Psoas muscle (tissue), 7 donors: ENCODE measurements at regions not wholly inside any gene's neighbourhood (a gene's known extent, or its start where the extent isn't known, plus 50 kb on each side); places are given as distances from the start of the nearest gene placed in this dataset.

Experiments used
- ATAC-seq, 4 donors: fragments of 200-7000 bp; cut with Tn5 transposase; one replicate each; pipeline ENCODE4 v1.9.1; 2020; ENCODE audit warnings: moderate library complexity in 3 of 4, mild to moderate bottlenecking in 2 of 4
- DNase-seq, 2 donors: peaks; one replicate each; pipeline ENCODE4 v3.0.0-alpha.2; 2020
- H3K27ac ChIP-seq: fragments of 200-600 bp; one replicate; pipeline ENCODE4 v1.8.0; 2022
- H3K27me3 ChIP-seq, 3 donors: fragments of 200-600 bp in 1 of 3; one replicate each; pipeline versions ENCODE4 v1.6.1 to v1.8.0; 2013 to 2022; ENCODE audit warnings: low read length in 2 of 3, mild to moderate bottlenecking in 2 of 3, moderate library complexity in 1 of 3; ENCODE audit not compliant: insufficient read depth in 3 of 3
- H3K36me3 ChIP-seq, 2 donors: fragments of 200-600 bp in 1 of 2; one replicate each; pipeline versions ENCODE4 v1.6.1 to v1.8.0; 2013 to 2022; ENCODE audit warnings: low read depth in 1 of 2, mild to moderate bottlenecking in 1 of 2, moderate library complexity in 1 of 2; ENCODE audit not compliant: insufficient read depth in 1 of 2
- H3K4me1 ChIP-seq: fragments of 200-600 bp; one replicate; pipeline ENCODE4 v1.8.0; 2022
- H3K4me3 ChIP-seq: fragments of 200-600 bp; one replicate; pipeline ENCODE4 v1.8.0; 2022; ENCODE audit warnings: mild to moderate bottlenecking
- H3K9me3 ChIP-seq: fragments of 200-600 bp; one replicate; pipeline ENCODE4 v1.8.0; 2022
- WGBS, 3 donors: extraction: QIAGEN DNeasy Blood & Tissue Kit; methylation state at CpG; one replicate each; pipeline versions ENCODE4 v1.1.6 to v1.1.7; 2013; 5-methylcytosine and 5-hydroxymethylcytosine counted together
- intact Hi-C, 2 donors: fragments of 100-400 bp; cut with DNase I; formaldehyde crosslinking; loops; one replicate each; pipeline versions ENCODE4 v1.11.0 to v1.14.2; 2022
- TF ChIP-seq, protein P1 (sequence below): fragments of 200-600 bp; IDR thresholded peaks from one replicate; pipeline ENCODE4 v1.8.0; 2022; ENCODE audit warnings: antibody characterized with exemption
- donor health status: healthy with polysubstance abuse.
- donor health status: DM: no; HTN: no; CAD: no; lungs with moderate emphysema.
- donor health status: Bipolar disorder and iron deficiency.
- donor health status: healthy.
- donor health status: DM: yes; HTN: yes; CAD: no.
- donor health status: DM: no; HTN: no; CAD: no.
- donor health status: DM: yes; HTN: yes; CAD: no.

DNA sequence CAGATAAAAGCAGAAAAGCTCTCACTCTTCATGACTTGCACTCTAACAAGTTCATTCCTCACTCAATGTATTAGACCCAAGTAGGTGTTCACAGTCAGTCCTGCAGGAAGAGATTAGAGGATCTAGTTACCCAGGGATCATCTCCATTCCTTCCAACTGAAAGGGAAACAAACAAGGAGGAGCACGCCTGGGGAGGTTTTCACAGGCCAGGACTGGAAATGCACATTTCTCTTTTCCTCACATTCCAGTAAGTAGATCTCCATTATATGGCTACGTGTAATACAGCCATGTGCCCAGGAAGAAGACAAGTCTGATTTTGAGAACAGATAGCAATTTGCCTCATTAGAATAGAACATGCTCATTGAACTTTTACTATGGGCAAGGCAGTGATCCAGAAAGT, 1132.2 kb upstream of the FAM98A start:
- Histone ChIP-seq H3K4me3 (no peak overlapping the region), H3K27ac (no peak overlapping the region), H3K27me3 (no peaks in the 10 kb centered on the region), H3K36me3 (no peaks in the 10 kb centered on the region), H3K4me1 (no peaks in the 10 kb centered on the region), H3K9me3 (no peaks in the 10 kb centered on the region)
- no peak for ATAC-seq
- intact Hi-C loops, result no loop called here
- TF ChIP-seq, protein P1, sequence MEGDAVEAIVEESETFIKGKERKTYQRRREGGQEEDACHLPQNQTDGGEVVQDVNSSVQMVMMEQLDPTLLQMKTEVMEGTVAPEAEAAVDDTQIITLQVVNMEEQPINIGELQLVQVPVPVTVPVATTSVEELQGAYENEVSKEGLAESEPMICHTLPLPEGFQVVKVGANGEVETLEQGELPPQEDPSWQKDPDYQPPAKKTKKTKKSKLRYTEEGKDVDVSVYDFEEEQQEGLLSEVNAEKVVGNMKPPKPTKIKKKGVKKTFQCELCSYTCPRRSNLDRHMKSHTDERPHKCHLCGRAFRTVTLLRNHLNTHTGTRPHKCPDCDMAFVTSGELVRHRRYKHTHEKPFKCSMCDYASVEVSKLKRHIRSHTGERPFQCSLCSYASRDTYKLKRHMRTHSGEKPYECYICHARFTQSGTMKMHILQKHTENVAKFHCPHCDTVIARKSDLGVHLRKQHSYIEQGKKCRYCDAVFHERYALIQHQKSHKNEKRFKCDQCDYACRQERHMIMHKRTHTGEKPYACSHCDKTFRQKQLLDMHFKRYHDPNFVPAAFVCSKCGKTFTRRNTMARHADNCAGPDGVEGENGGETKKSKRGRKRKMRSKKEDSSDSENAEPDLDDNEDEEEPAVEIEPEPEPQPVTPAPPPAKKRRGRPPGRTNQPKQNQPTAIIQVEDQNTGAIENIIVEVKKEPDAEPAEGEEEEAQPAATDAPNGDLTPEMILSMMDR, result no peak
- WGBS, 3 donors, result 70 to 81% (median 72%) methylated on average over 2 of the region's 2 CpGs
- no peak for DNase-seq

DNA sequence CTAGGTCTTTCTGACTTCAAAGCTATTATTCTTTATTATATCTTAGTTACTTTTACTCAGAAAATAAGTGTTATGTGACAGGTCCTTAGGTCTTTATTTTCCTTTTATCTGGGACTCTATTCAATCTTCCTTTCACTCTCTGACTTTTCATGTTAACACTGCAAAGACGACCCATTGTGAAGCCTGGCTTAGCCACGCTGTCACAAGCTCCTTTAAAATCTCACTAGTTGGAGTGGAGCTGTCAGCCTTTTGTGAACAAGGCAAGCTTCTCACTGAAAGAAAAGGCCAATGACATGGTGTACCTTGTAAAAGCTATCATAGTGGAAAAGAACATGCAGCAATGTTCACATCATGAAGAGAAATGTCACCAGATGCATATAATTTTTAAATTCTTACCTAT, 1130.7 kb upstream of the FAM98A start:
- 21 to 47% (median 31%) methylated on average over 2 of the region's 2 CpGs for WGBS, 3 donors
- H3K4me3 ChIP-seq, result no peak overlapping the region
- H3K27me3 ChIP-seq, result no peaks in the 10 kb centered on the region
- ATAC-seq (no peak), DNase-seq (no peak)
- TF ChIP-seq, protein P1, result no peak
- no peaks in the 10 kb centered on the region for H3K36me3 ChIP-seq
- intact Hi-C loops, result no loop called here
- no peak overlapping the region for H3K27ac ChIP-seq
- H3K9me3 ChIP-seq, result no peaks in the 10 kb centered on the region
- no peaks in the 10 kb centered on the region for H3K4me1 ChIP-seq

DNA sequence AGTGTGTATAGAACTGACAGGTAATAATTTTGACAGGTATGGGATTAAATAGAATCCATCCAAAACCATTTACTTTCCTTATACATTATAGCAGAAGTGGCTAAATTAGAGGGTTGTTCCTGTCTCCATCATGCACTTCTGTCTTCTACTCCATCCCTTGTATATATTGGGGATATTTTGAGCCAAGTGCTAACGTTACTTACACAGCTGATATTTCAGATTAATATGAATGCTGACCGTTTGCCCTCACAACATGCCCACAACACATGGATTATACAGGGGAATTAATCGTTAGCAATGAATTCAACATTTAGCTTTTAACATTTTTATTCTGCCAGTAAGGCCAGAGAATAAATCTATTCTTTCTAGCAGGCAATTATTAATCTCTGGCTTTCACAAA, 1125.0 kb upstream of the FAM98A start:
- Histone ChIP-seq H3K27me3 (no peaks in the 10 kb centered on the region), H3K27ac (no peak overlapping the region), H3K36me3 (no peaks in the 10 kb centered on the region), H3K4me1 (no peaks in the 10 kb centered on the region), H3K9me3 (no peaks in the 10 kb centered on the region), H3K4me3 (no peak overlapping the region)
- 53 to 72% (median 64%) methylated on average over 3 of the region's 3 CpGs for WGBS, 3 donors
- intact Hi-C loops, result no loop called here
- TF ChIP-seq, protein P1, result no peak
- no peak for DNase-seq
- no peak for ATAC-seq

DNA sequence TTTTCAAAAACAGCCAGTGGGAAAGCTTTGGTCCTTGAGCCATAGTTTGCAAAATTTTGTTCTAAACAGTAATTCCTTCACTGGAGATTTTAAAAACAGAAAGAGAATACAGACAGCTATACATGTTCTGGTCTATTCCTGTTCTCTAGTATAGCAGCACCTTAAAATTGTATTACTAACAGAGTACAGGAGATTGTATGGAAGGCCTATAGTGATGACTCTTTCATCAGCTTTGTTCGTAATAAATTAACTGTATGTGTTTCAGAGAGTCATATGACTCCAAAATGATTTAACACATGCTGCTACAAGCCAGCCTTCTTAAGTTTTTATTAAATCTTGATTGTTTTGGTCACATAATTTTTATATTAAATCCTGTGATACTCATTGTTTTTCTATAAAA, 1124.6 kb upstream of the FAM98A start:
- no peak overlapping the region for H3K27ac ChIP-seq
- intact Hi-C loops, result no loop called here
- no peaks in the 10 kb centered on the region for H3K9me3 ChIP-seq
- H3K36me3 ChIP-seq, result no peaks in the 10 kb centered on the region
- 68 to 75% (median 68%) methylated on average over 1 of the region's 1 CpG for whole genome bisulfite sequencing, 3 donors
- TF ChIP-seq, protein P1, result no peak
- H3K27me3 ChIP-seq, result no peaks in the 10 kb centered on the region
- DNase-seq (no peak), ATAC-seq (no peak)
- no peaks in the 10 kb centered on the region for H3K4me1 ChIP-seq
- H3K4me3 ChIP-seq, result no peak overlapping the region

- no peaks in the 10 kb centered on the region for H3K36me3 ChIP-seq
- H3K9me3 ChIP-seq, result no peaks in the 10 kb centered on the region
- ATAC-seq (no peak), DNase-seq (no peak)
- H3K27ac ChIP-seq, result no peak overlapping the region
- 81 to 83% (median 82%) methylated on average over 7 of the region's 7 CpGs for WGBS, 3 donors
- H3K27me3 ChIP-seq, result no peaks in the 10 kb centered on the region
- H3K4me3 ChIP-seq, result no peak overlapping the region
- H3K4me1 ChIP-seq, result no peaks in the 10 kb centered on the region
- intact Hi-C loops, result no loop called here
- TF ChIP-seq, protein P1, result no peak
Measured at GRCh38 chr2:34719206-34719605, 1120.1 kb upstream of the FAM98A start.
